ENCODE measurements at regions not wholly inside any gene's neighbourhood (a gene's known extent, or its start where the extent isn't known, plus 50 kb on each side); places are given as distances from the start of the nearest gene placed in this dataset.

DNA sequence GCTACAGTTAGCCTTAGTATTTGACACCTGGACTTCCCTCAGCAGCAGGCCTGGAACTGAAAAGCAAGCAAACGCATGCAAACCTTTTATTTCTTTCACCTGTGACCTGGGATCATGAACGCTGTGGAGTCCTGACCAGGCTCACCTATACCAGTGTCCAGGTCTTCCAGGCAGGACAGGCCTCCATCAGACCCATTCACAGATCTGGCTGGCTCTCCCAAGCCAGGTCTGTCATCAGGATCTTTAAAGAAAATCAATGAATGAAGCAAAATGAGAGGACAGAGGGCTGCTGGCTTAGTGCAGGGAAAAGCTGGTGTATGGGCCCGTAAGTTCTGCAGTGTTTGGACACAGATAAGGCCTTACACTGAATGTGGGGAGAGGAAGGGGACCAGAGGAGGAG is 96.3 kb upstream of the CPEB4 start:
- Histone ChIP-seq H3K23ac (ENCODE audit: insufficient read length) (no peak overlapping the region), H3K4me3 (ENCODE audit: extremely low read depth in 1 of 4, insufficient read depth in 2 of 4, low read depth in 3 of 4, low read length in 4 of 4) (no peak overlapping the region), H3K14ac (ENCODE audit: insufficient read length) (no peak overlapping the region), H4K20me1 (replicated peaks in 1 of 2; ENCODE audit: control insufficient read depth in 1 of 2, insufficient read depth in 2 of 2, low read length in 2 of 2) (no peaks in the 10 kb centered on the region), H3K27ac (ENCODE audit: low read depth, low read length) (no peak overlapping the region), H2BK15ac (ENCODE audit: low read length) (no peak overlapping the region), H3K18ac (ENCODE audit: extremely low read depth, low read length) (no peak overlapping the region), H2BK20ac (ENCODE audit: low read length) (no peak overlapping the region), H4K8ac (ENCODE audit: extremely low read depth, insufficient read depth, low read length) (no peak overlapping the region), H3K9ac (replicated peaks in 1 of 4; ENCODE audit: extremely low read depth in 1 of 4, low read depth in 3 of 4, low read length in 3 of 4) (no peak overlapping the region), H3K79me2 (ENCODE audit: control insufficient read depth in 1 of 2, insufficient read depth in 2 of 2, low read length in 2 of 2) (no peaks in the 10 kb centered on the region), H3K56ac (replicated peaks; ENCODE audit: insufficient read length, low read depth, low read length) (no peak overlapping the region), H2BK5ac (ENCODE audit: low read depth, low read length) (no peak overlapping the region), H3K4me1 (replicated peaks in 1 of 4; ENCODE audit: control insufficient read depth in 3 of 4, insufficient read depth in 4 of 4, low read length in 3 of 4) (peaks cover 0 to 2% (median 0%) of the 10 kb centered on the region in 4 experiments; a peak in 3 of 7 replicates), H2BK12ac (ENCODE audit: low read depth, low read length) (no peak overlapping the region), H3K4ac (replicated peaks; ENCODE audit: insufficient read length, low read depth, low read length) (no peak overlapping the region), H3K4me2 (ENCODE audit: insufficient read depth in 1 of 2, low read depth in 2 of 2, low read length in 2 of 2) (no peak overlapping the region), H3K79me1 (ENCODE audit: low read depth, low read length) (no peaks in the 10 kb centered on the region), H3K9me3 (ENCODE audit: insufficient read depth in 2 of 2, low read depth in 1 of 2, low read length in 1 of 2) (no peaks in the 10 kb centered on the region), H3K27me3 (replicated peaks in 1 of 4; ENCODE audit: control insufficient read depth in 3 of 4, extremely low read depth in 1 of 4, insufficient read depth in 3 of 4, low read length in 3 of 4) (no peaks in the 10 kb centered on the region), H4K5ac (ENCODE audit: insufficient read length, low read depth, low read length) (no peak overlapping the region), H2BK120ac (replicated peaks; ENCODE audit: low read depth, low read length) (no peak overlapping the region), H3K36me3 (ENCODE audit: control insufficient read depth in 2 of 4, insufficient read depth in 4 of 4, low read length in 3 of 4) (no peaks in the 10 kb centered on the region; a peak in 2 of 8 replicates), H3K23me2 (ENCODE audit: low read depth, low read length) (no peaks in the 10 kb centered on the region), H2AFZ (ENCODE audit: low read length) (no peak overlapping the region), H4K91ac (replicated peaks; ENCODE audit: insufficient read length, low read length) (no peak overlapping the region), H2AK5ac (ENCODE audit: low read depth, low read length) (no peak overlapping the region)
- CTCF ChIA-PET (ENCODE audit: partially characterized antibody) = interaction anchor here (1.2 to 3.1 kb wide), 2 partner anchors 162 to 182 kb away, joined by 5 to 9 read pairs; no protein-coding TSS in a partner anchor
- POLR2A ChIA-PET (ENCODE audit: partially characterized antibody) = no interaction called here
- FAIRE-seq (no peak), DNase-seq (ENCODE audit: low read depth in 1 of 2, low spot score in 2 of 2) (no peak)
- 100% methylated on average over 3 of the region's 3 CpGs; no CpG with 5 or more reads in 1 of the 2 experiments for WGBS, 2 experiments (ENCODE audit: extremely low coverage in 1 of 2, insufficient coverage in 1 of 2, insufficient read length in 1 of 2, insufficient replicate concordance in 2 of 2, low coverage in 1 of 2, low lambda C conversion rate in 2 of 2, missing lambda C conversion rate in 1 of 2)
- TF ChIP-seq RXRA (IDR thresholded peaks at IDR 0.05; ENCODE audit: insufficient read depth, low read depth, low read length) = no peak
- TF ChIP-seq SAP30 (IDR thresholded peaks at IDR 0.05; ENCODE audit: insufficient read depth, insufficient replicate concordance, low read length) = no peak
- no peak for TF ChIP-seq CHD2 (IDR thresholded peaks at IDR 0.05; ENCODE audit: low read length)
- no peak for TF ChIP-seq TBP (IDR thresholded peaks at IDR 0.05; ENCODE audit: low read depth, low read length)
- no peak for TF ChIP-seq TCF12 (IDR thresholded peaks at IDR 0.05; ENCODE audit: low read depth, low read length)
- TF ChIP-seq BACH1 (IDR thresholded peaks at IDR 0.05; ENCODE audit: low read length) = no peak
- no peak for TF ChIP-seq KDM1A (IDR thresholded peaks at IDR 0.05; ENCODE audit: borderline replicate concordance, low read length)
- no peak for TF ChIP-seq KDM5A (IDR thresholded peaks at IDR 0.05; ENCODE audit: low read length)
- TF ChIP-seq MAX (IDR thresholded peaks at IDR 0.05) = no peak
- no peak for TF ChIP-seq CTCF (IDR thresholded peaks at IDR 0.05; ENCODE audit: control extremely low read depth in 1 of 3, insufficient read depth in 1 of 3, low read depth in 1 of 3, low read length in 3 of 3)
- TF ChIP-seq POLR2A (IDR thresholded peaks at IDR 0.05; ENCODE audit: control extremely low read depth in 1 of 2, low read depth in 2 of 2, low read length in 2 of 2) = no peak
- TF ChIP-seq ZNF274 (IDR thresholded peaks at IDR 0.05; ENCODE audit: borderline replicate concordance, extremely low read depth, low read length) = no peak
